NCI-H748 (cell line): ENCODE measurements at regions not wholly inside any gene's neighbourhood (a gene's known extent, or its start where the extent isn't known, plus 50 kb on each side); places are given as distances from the start of the nearest gene placed in this dataset.

Source experiments
- DNase-seq: peaks from one replicate; lab custom pipeline; 2025; ENCODE audit not compliant: unreplicated experiment; lab: John Stamatoyannopoulos, UW

GRCh38 chr3:18778598-18778997 is 353.5 kb upstream of the SATB1 start:
- no peak for DNase-seq

DNA sequence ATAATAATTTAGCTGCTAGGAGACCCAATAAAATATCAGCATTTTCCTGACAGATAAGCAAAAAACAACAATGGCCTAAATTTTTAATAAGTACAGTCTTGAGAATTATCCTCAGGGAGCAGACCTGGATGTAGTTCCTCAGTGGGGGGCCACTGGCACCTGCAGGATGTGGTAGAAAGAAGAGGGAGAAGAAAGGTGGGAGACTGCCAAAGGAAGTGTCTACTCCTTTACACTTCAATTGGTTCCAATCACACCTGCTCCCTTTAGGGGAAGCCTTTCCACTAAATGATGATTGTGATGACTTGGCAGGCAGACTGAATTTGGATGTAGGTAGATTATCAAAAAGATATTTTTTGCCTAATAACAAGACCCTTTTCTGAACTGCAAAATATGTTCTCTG is 353.0 kb upstream of the SATB1 start:
- DNase-seq, result no peak

DNA sequence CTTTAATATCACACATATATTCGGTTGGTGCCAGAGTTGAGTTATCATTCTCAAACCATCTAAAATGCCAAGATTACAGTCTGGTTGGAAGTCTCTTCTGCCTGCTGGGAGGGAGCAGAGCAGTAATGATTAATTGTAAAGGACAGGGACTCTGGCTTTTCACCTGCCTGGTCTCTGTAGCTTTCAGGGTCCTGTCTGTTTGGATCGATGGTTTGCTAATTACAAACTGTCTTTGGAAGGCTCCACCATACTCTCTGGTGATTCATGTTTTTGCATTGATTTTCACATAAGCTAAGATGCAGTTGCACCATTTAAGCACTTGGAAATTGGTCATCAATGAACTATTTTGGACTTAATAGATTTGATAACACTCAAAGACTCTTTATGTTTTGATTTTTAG is 350.4 kb upstream of the SATB1 start:
- no peak for DNase-seq

DNA sequence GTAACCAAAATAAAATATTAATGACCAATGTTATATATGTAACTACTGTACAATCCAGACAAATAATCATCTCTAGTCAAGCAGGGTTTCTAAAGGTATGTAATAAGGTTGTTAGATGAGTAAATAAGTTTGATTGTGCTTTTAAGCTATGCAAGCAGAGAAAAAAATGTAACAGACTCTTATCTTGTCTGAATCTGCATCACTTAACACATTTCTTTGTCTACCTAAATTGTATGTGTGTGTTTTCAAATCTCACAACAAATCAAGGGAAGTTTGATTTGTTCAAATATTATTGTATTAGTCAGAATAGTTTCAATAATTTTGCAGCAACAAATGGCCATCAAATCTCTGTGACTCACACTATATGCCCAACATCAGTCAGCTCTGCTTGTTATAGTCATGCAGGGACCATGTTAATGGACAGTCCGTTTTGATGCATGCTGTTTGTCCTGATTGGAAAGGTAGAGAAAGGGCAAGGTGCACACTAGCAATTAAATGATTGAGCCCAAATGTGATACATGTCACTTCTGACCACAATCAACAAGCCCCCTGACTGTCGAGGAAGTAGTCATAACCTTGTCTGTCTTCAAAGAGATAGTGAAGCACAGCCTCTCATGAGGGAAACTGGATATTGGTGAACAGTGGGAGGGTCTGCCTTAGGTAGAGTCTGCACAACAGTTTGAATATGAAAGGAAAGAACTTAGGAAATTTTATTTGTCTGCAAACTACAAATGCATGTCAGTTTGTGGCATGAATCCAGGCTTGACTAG is 349.4 kb upstream of the SATB1 start:
- no peak for DNase-seq

GRCh38 chr3:18772699-18773305 is 347.7 kb upstream of the SATB1 start:
- no peak for DNase-seq

DNA sequence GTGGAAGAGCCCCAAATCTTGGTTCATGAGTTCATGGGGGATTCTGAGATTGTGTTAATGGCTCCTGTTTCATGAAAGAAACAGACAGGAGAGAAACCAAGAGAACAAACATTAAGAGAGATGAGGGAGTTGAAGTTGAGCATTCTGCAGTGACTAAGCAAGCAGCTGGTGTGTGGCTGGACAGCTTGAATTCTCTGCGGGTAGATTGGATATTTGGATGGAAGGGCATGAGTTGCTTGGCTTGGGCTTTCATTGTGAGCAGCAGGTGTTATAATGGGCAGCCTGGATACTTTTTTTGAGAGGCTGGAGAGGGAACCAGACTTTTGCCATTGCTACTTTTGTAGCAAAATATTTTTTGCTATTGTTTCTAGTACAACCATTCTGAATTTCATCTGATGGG is 346.8 kb upstream of the SATB1 start:
- DNase-seq, result no peak

GRCh38 chr3:18770800-18771199 is 345.7 kb upstream of the SATB1 start:
- no peak for DNase-seq

DNA sequence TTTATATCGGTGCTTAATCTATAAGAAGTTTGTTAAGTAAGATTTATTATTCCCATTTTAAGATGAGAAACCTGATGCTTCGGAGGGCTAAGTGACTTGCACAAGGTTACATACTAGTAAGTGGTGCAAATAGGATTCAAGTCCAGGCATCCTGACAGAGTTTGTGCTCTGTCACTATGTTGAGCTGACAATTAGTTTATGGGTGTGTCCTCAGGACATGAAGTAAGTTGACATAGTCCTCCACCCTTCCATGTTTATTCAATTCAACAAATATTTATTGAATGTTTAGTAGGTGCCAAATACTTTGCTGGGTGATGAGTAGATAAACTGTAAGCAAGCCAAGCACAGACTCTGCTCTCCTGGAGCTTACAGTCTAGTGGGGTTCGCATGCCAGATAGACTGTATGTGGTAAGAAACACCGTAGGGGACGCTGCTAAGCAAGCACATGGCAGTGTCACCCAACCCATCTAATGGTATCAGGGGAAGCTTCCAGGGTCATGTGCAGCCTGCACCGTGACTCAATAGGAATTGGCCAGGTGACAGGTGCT is 342.7 kb upstream of the SATB1 start:
- DNase-seq, result peak; percentile 89

- no peak for DNase-seq
These were observed 341.8 kb upstream of the SATB1 start for GRCh38 chr3:18766974-18767373.

DNA sequence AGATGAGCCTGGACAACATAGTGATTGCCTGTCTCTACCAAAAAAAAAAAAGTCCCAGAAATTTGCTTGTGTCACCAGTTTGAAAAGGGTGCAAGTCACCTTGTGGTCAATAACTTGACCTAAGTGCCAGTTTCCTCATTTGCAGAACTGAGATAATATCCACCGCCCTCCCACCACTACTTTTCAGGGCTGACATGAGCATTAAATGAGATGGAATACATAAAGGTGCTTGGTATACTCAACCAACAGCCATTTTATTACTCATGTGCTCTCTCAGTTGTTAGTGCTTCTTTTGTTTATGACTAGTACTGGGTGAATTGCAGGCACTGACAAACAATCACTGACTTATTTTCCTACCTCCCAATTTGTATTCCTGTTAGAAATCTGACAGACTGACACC is 340.5 kb upstream of the SATB1 start:
- DNase-seq, result no peak

DNA sequence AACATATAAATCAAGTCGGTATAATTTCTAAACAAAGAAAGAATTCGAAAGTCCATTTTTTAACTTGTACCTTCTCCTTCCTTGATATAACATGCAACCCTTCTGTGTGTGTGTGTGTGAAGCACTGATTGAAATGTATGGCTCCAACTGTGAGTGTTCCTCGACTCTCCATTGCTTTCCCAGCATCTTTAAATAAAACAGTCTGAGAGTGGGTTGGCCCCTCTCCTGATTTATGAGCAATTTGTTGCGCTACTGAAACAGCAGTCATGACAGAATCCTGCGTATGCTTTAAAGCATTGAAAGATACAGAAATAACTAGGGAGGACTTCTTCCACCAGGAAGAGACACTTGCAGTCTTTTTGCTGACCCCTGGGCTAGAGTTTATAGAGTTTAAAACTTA is 340.0 kb upstream of the SATB1 start:
- DNase-seq, result no peak

- no peak for DNase-seq
These were observed 336.4 kb upstream of the SATB1 start for GRCh38 chr3:18761530-18761929.

DNA sequence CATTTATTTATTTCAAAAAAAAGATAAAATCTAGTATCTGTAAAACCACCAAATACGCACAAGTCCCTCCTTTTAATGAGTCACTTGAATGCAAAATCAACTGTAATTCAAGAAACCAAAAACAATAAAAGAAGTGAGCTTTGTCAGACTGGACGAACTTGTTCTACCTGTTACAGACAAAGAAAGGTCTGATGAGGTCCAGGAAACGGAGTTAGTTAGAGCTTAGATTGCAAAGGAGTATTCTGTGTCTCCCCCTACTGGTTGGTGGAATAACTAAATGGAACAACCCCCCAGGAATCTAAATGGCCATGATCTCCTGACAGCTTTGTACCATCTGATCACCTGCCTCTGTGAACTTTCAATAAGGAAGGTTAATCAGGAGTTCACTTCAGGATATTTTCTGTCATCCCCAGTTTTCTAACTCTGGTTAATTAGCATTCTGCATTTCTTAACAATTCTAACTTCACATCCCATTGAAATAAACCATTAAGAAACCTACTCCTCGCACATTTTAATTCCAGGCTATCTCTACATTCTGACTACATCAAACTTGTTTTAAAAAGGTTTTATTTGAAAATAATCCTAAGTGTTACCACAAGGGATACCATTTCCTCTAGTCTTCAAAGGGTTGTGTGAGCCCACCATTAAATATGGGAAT is 333.0 kb upstream of the SATB1 start:
- peak; percentile 95 for DNase-seq

DNA sequence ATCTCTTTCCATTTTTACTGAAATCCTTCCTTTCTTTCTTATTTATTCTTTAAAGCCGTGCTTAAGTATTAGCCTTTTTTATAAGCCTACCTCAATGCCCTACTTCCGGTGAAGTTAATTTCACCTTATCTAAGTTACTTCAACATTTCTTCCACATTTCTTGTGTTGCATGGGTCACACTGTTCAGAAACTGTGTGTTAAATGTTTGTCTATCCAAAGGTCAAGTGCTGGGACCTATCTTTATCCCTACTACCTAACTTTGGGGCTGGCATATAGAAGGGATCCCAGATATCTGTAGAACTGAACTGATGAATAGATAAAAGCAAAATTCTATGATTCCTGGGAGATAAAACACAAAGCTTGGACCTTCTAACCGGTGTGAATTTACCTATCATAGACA is 332.3 kb upstream of the SATB1 start:
- peak; percentile 16 for DNase-seq

DNA sequence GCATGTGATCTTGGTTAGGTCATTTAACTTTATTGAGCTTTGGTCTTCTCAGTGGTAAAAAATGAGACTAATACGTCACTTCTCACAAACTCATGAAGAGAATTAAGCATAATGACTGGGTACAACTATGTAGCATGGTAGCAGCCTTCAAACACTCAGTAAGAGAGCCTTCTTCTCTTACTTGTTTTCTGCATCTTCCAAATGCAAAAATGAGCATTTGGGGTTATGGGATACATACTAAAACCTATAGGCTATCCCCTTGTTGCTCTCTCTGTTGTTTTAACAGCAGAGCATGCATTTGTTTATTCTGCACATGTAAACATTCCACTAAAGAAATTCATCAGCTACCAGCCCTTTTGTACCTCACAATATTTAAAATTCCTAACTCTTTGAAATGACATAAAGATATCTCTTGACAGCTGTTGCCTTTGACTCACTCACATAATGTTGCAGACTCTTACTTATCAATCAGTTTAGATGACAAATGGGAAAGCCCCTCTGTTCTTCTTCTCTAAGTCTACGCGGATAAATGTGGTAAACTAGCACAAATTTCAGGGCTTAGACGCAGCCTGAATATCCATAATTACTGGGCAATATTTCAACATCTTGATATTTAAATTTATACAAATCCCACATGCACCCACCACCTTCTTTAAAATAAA is 327.3 kb upstream of the SATB1 start:
- DNase-seq, result no peak

DNA sequence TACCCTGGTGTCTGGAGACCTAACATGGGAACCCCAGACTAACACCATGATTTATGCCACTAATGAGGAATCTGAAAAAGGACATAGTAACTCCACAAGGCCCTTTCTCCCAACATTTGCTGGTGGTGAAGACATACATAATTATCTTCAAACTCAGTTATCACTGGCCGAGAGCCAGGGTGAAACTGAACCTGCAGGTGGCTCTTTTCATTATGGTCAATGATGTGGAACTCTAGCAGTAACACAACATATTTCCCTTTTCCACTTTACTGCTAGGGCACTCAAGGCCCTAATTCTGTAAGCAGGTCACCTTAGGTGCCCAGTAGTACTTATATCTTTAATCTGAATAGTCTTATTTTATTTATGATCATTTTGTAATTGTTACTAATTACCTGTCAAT is 326.4 kb upstream of the SATB1 start:
- peak; percentile 91 for DNase-seq

DNA sequence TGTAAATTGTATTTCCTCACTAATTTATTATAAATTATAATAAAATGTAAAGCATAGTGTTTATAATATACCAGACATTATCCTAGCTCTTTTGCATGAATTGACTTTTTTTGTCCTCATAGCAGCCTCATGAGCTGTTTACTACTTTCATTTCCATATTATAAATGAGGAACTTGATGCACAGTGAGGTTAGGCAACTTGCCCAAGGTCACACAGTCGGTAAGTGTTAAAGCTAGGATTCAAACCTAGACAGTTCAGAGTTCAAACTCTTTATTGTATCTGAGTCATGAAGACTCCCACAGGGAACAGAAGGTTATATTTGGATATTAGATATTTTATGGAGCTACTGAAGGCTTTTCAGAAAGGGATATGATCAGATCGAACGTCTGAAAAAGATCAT is 322.2 kb upstream of the SATB1 start:
- DNase-seq, result no peak

GRCh38 chr3:18745472-18745871 is 320.3 kb upstream of the SATB1 start:
- DNase-seq, result no peak

DNA sequence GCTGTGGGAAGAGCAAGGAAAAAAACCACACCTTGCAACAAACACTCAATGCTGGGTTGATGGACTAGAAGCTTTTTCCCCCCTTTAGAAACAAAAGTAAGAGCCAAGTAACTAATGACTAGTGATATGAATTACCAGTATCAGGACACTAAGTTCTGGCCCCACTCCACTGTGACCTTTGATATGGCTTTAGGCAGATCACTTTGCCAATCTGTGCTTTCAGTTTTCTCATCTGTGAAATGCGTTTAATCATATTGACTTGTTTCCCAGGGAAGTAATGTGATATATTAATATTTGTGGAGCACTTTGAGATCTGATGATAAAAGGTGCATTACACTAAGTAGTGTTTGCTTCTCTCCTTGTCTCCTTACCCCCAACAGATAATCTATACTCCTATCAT is 319.3 kb upstream of the SATB1 start:
- no peak for DNase-seq

DNA sequence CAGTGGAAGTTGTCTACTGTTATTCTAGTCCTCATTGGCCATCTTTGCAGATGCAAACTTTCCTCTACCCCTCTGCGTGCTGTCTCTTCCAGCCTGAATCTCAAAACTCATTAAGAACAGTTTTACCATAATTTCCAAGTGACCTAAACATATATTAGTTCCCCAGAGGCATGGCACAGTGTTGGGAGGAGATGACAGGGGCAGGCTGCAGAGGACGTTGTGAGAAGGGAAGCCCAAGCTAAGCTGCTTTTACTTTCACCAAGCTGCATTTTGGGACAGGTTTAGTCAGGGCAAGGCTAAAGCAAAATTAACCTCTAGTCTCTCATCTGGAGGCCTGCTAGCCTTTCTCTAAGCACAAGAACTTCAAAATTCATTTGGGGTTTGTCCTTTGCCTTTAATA is 318.6 kb upstream of the SATB1 start:
- no peak for DNase-seq
